Breast epithelium (tissue), 3 donors: ENCODE measurements at regions not wholly inside any gene's neighbourhood (a gene's known extent, or its start where the extent isn't known, plus 50 kb on each side); places are given as distances from the start of the nearest gene placed in this dataset.

Experiments
- CTCF ChIP-seq, 3 donors: fragments of 450-650 bp; IDR thresholded peaks; one replicate each; pipeline ENCODE4 v1.5.1; 2016 to 2017; ENCODE audit warnings: antibody characterized with exemption in 3 of 3, mild to moderate bottlenecking in 3 of 3, moderate library complexity in 3 of 3
- POLR2A ChIP-seq: fragments of 450-650 bp; IDR thresholded peaks from one replicate; pipeline ENCODE4 v1.6.1; 2016; ENCODE audit warnings: antibody characterized with exemption, mild to moderate bottlenecking, moderate library complexity
- POLR2AphosphoS5 ChIP-seq, 3 donors: sonication (generic); formaldehyde crosslinking; IDR thresholded peaks; one replicate each; pipeline ENCODE4 v1.6.1; 2017; ENCODE audit warnings: antibody characterized with exemption in 3 of 3

GRCh38 chr4:54806351-54806750 is 148.6 kb downstream of the KIT start:
- TF ChIP-seq CTCF (IDR thresholded peaks at IDR 0.05) (no peak), POLR2A (no peak), POLR2AphosphoS5 (IDR thresholded peaks at IDR 0.05) (no peak)
